ENCODE measurements at regions not wholly inside any gene's neighbourhood (a gene's known extent, or its start where the extent isn't known, plus 50 kb on each side); places are given as distances from the start of the nearest gene placed in this dataset.

DNA sequence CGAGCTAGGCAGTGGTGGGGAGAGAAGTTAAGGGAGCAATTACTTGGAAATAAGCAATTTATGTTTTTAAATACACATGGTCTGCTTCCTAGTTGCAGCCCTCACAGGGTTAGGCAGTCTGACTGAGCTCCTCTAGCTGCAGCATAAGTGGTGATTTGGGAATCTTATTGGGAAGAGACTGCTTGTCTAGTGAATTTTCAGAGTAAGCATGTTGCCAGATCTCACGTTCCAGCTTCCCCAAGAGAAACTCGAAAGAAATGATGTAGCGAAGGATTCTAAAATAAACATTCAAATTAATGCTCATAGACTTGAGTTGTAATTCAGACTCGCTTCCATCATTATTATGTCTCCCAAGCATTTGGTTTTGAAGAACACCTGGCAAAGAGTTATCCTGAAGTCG is 440.2 kb downstream of the ATP23 start:
- Histone ChIP-seq H3K36me3 (replicated peaks) (no peaks in the 10 kb centered on the region), H3K4me3 (no peak overlapping the region), H3K27me3 (ENCODE audit: low read depth) (no peaks in the 10 kb centered on the region), H3K9me3 (no peaks in the 10 kb centered on the region), H3K4me1 (peaks cover 3% of the 10 kb centered on the region)
- no peak for DNase-seq (ENCODE audit: low spot score in 2 of 2)
- in situ Hi-C loops (cut with MboI; ENCODE audit: low sequenced_read_pairs) = no loop called here

DNA sequence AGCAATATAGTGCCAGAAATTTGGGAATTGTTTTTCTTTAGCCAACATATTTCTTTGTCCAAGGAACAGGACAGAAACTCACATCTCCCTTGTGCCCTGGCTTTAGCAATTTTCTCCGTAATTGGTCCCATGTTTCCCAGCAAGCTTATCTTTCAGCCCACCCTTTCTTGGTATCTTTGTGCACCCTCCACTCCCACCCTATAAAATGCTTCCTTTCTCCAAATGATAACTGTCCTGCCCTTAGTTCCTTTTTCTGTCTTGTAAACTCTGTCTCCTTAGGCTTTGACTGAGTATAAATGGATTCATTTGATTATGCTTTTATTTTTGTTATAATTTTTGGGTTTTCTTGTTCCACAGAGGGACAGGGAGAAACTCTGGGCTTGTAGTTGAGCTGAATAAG is 442.8 kb downstream of the ATP23 start:
- in situ Hi-C loops (cut with MboI; ENCODE audit: low sequenced_read_pairs) = no loop called here
- Histone ChIP-seq H3K9me3 (no peaks in the 10 kb centered on the region), H3K4me3 (no peak overlapping the region), H3K27me3 (ENCODE audit: low read depth) (no peaks in the 10 kb centered on the region), H3K4me1 (peaks cover 3% of the 10 kb centered on the region), H3K36me3 (replicated peaks) (no peaks in the 10 kb centered on the region)
- no peak for DNase-seq (ENCODE audit: low spot score in 2 of 2)

- Histone ChIP-seq H3K9me3 (no peaks in the 10 kb centered on the region), H3K4me3 (no peak overlapping the region), H3K27me3 (ENCODE audit: low read depth) (no peaks in the 10 kb centered on the region), H3K36me3 (replicated peaks) (no peaks in the 10 kb centered on the region), H3K4me1 (peaks cover 3% of the 10 kb centered on the region)
- in situ Hi-C loops (cut with MboI; ENCODE audit: low sequenced_read_pairs) = no loop called here
- DNase-seq (ENCODE audit: low spot score in 2 of 2) = no peak
Observed at GRCh38 chr12:58386136-58386535, 444.8 kb downstream of the ATP23 start.

DNA sequence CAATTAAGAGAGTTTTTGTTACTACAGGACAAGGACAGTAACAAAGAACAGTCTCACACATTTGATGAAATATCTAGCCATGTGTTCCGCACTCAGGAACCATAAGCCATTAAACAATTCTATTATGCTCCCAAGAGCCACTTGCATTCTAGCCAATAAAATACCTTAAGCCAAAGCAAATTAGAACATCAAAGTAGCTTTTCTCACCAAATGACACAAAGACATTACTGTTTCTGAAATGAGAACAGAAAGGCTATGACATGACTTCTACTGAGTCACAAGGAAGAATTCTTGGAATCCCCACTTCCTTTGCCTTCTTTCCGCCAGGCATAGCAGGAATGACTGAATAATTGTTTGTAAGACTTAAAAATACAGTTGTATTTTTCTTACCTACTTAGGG is 445.8 kb downstream of the ATP23 start:
- Histone ChIP-seq H3K36me3 (replicated peaks) (no peaks in the 10 kb centered on the region), H3K4me1 (peaks cover 3% of the 10 kb centered on the region), H3K27me3 (ENCODE audit: low read depth) (no peaks in the 10 kb centered on the region), H3K4me3 (no peak overlapping the region), H3K9me3 (no peaks in the 10 kb centered on the region)
- DNase-seq (ENCODE audit: low spot score in 2 of 2) = no peak
- in situ Hi-C loops (cut with MboI; ENCODE audit: low sequenced_read_pairs) = no loop called here

DNA sequence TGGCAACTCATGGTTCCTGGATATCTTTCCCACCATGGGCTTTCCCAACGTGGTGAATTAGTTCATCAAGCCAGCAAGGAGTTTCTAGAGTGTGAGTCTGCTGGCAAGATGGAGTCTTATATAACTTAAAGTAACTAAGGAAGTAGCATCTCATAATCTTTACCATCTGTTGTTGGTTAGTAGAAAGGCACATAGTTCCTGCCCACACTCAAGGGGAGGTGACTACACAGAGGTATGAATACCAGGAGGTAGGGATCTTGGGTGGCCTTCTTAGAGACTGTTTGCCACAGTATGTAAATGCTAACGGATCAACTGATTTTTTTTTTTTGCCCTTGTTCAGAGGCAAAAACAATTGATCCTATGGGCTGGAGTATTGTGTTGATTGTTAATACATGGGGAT is 446.9 kb downstream of the ATP23 start:
- Histone ChIP-seq H3K4me3 (no peak overlapping the region), H3K27me3 (ENCODE audit: low read depth) (no peaks in the 10 kb centered on the region), H3K36me3 (replicated peaks) (no peaks in the 10 kb centered on the region), H3K4me1 (peaks cover 3% of the 10 kb centered on the region), H3K9me3 (no peaks in the 10 kb centered on the region)
- in situ Hi-C loops (cut with MboI; ENCODE audit: low sequenced_read_pairs) = no loop called here
- no peak for DNase-seq (ENCODE audit: low spot score in 2 of 2)

GRCh38 chr12:58393152-58393551 is 451.8 kb downstream of the ATP23 start:
- no peaks in the 10 kb centered on the region for H3K9me3 ChIP-seq
- in situ Hi-C loops (cut with MboI; ENCODE audit: low sequenced_read_pairs) = no loop called here
- no peak for DNase-seq (ENCODE audit: low spot score in 2 of 2)

GRCh38 chr12:58395056-58395455 is 453.7 kb downstream of the ATP23 start:
- no peaks in the 10 kb centered on the region for H3K9me3 ChIP-seq
- H3K36me3 ChIP-seq (replicated peaks) = no peaks in the 10 kb centered on the region
- H3K4me1 ChIP-seq = no peaks in the 10 kb centered on the region
- H3K27me3 ChIP-seq (ENCODE audit: low read depth) = no peaks in the 10 kb centered on the region
- H3K4me3 ChIP-seq = no peak overlapping the region
- no peak for DNase-seq (ENCODE audit: low spot score in 2 of 2)
- in situ Hi-C loops (cut with MboI; ENCODE audit: low sequenced_read_pairs) = no loop called here

More at GRCh38 chr12:58393152-58393551, 451.8 kb downstream of the ATP23 start:
- Histone ChIP-seq H3K27me3 (ENCODE audit: low read depth) (no peaks in the 10 kb centered on the region), H3K4me1 (no peaks in the 10 kb centered on the region), H3K36me3 (replicated peaks) (no peaks in the 10 kb centered on the region), H3K4me3 (no peak overlapping the region)

DNA sequence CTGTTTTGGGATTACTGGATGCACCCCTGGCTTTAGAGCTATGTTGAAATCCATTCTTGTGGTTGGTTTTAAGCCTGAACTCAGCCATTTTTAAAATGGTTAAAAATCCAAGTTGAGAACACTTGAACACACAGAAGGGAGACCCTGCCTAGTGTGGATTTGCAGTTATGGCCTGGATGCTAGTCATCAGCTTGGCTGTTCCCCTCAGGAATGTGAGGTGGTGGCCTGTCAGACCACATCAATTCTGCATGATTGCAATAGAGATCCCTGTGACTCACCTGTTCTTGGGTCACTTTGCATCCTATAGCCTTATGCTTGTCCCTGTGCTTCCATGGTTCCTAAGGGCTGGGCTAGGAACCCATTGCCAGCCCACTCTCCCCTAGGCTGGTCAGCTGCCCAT is 454.1 kb downstream of the ATP23 start:
- no peak overlapping the region for H3K4me3 ChIP-seq
- no peak for DNase-seq (ENCODE audit: low spot score in 2 of 2)
- H3K27me3 ChIP-seq (ENCODE audit: low read depth) = no peaks in the 10 kb centered on the region
- H3K4me1 ChIP-seq = no peaks in the 10 kb centered on the region
- in situ Hi-C loops (cut with MboI; ENCODE audit: low sequenced_read_pairs) = no loop called here
- H3K36me3 ChIP-seq (replicated peaks) = no peaks in the 10 kb centered on the region
- no peaks in the 10 kb centered on the region for H3K9me3 ChIP-seq

GRCh38 chr12:58396239-58396638 is 454.9 kb downstream of the ATP23 start:
- in situ Hi-C loops (cut with MboI; ENCODE audit: low sequenced_read_pairs) = no loop called here
- Histone ChIP-seq H3K4me3 (no peak overlapping the region), H3K4me1 (no peaks in the 10 kb centered on the region), H3K36me3 (replicated peaks) (no peaks in the 10 kb centered on the region), H3K27me3 (ENCODE audit: low read depth) (no peaks in the 10 kb centered on the region), H3K9me3 (no peaks in the 10 kb centered on the region)
- DNase-seq (ENCODE audit: low spot score in 2 of 2) = no peak

- no peak for DNase-seq (ENCODE audit: low spot score in 2 of 2)
- no peak overlapping the region for H3K4me3 ChIP-seq
- in situ Hi-C loops (cut with MboI; ENCODE audit: low sequenced_read_pairs) = no loop called here
Observed at GRCh38 chr12:58405363-58405762, 464.0 kb downstream of the ATP23 start.

GRCh38 chr12:58408516-58408915 is 467.1 kb downstream of the ATP23 start:
- Histone ChIP-seq H3K4me1 (peaks cover 8% of the 10 kb centered on the region), H3K9me3 (no peaks in the 10 kb centered on the region), H3K27me3 (ENCODE audit: low read depth) (no peaks in the 10 kb centered on the region), H3K4me3 (no peak overlapping the region), H3K36me3 (replicated peaks) (no peaks in the 10 kb centered on the region)
- in situ Hi-C loops (cut with MboI; ENCODE audit: low sequenced_read_pairs) = no loop called here
- DNase-seq (ENCODE audit: low spot score in 2 of 2) = no peak

More at GRCh38 chr12:58405363-58405762, 464.0 kb downstream of the ATP23 start:
- no peaks in the 10 kb centered on the region for H3K27me3 ChIP-seq (ENCODE audit: low read depth)
- H3K4me1 ChIP-seq = peaks cover 4% of the 10 kb centered on the region
- no peaks in the 10 kb centered on the region for H3K36me3 ChIP-seq (replicated peaks)
- no peaks in the 10 kb centered on the region for H3K9me3 ChIP-seq

GRCh38 chr12:58412461-58413060 is 471.2 kb downstream of the ATP23 start:
- no peak for DNase-seq (ENCODE audit: low spot score in 2 of 2)
- Histone ChIP-seq H3K9me3 (no peaks in the 10 kb centered on the region), H3K4me1 (peaks cover 8% of the 10 kb centered on the region), H3K4me3 (no peak overlapping the region), H3K36me3 (replicated peaks) (no peaks in the 10 kb centered on the region), H3K27me3 (ENCODE audit: low read depth) (no peaks in the 10 kb centered on the region)
- in situ Hi-C loops (cut with MboI; ENCODE audit: low sequenced_read_pairs) = no loop called here

GRCh38 chr12:58413794-58414193 is 472.4 kb downstream of the ATP23 start:
- DNase-seq (ENCODE audit: low spot score in 2 of 2) = no peak
- in situ Hi-C loops (cut with MboI; ENCODE audit: low sequenced_read_pairs) = no loop called here
- Histone ChIP-seq H3K36me3 (replicated peaks) (no peaks in the 10 kb centered on the region), H3K27me3 (ENCODE audit: low read depth) (no peaks in the 10 kb centered on the region), H3K9me3 (no peaks in the 10 kb centered on the region), H3K4me3 (no peak overlapping the region), H3K4me1 (peaks cover 8% of the 10 kb centered on the region)

- in situ Hi-C loops (cut with MboI; ENCODE audit: low sequenced_read_pairs) = no loop called here
- DNase-seq (ENCODE audit: low spot score in 2 of 2) = no peak
- H3K4me3 ChIP-seq = no peak overlapping the region
- H3K9me3 ChIP-seq = no peaks in the 10 kb centered on the region
- peaks cover 8% of the 10 kb centered on the region for H3K4me1 ChIP-seq
- no peaks in the 10 kb centered on the region for H3K36me3 ChIP-seq (replicated peaks)
- no peaks in the 10 kb centered on the region for H3K27me3 ChIP-seq (ENCODE audit: low read depth)
Observed at GRCh38 chr12:58414398-58414871, 473.1 kb downstream of the ATP23 start.

- no peak overlapping the region for H3K4me3 ChIP-seq
- no peaks in the 10 kb centered on the region for H3K36me3 ChIP-seq (replicated peaks)
- H3K27me3 ChIP-seq (ENCODE audit: low read depth) = no peaks in the 10 kb centered on the region
- H3K9me3 ChIP-seq = no peaks in the 10 kb centered on the region
- peaks cover 8% of the 10 kb centered on the region for H3K4me1 ChIP-seq
- in situ Hi-C loops (cut with MboI; ENCODE audit: low sequenced_read_pairs) = no loop called here
- peak; percentile 5 to 12 for DNase-seq (ENCODE audit: low spot score in 2 of 2)
Observed at GRCh38 chr12:58415716-58416115, 474.3 kb downstream of the ATP23 start.

Data from HAP-1 (cell line).